Thyroid gland (tissue), 4 donors: ENCODE measurements at regions not wholly inside any gene's neighbourhood (a gene's known extent, or its start where the extent isn't known, plus 50 kb on each side); places are given as distances from the start of the nearest gene placed in this dataset.

Experiments used
- CTCF ChIP-seq, 6 experiments: fragments of 200-600 bp in 3 of 6; fragments of 450-650 bp in 3 of 6; sonication (generic) in 3 of 6; IDR thresholded peaks; one replicate each; pipeline ENCODE4 v1.5.1; 2016 to 2019; ENCODE audit warnings: antibody characterized with exemption in 6 of 6, mild to moderate bottlenecking in 2 of 6, inconsistent platforms in 1 of 6, moderate library complexity in 1 of 6
- POLR2A ChIP-seq, 2 donors: fragments of 450-650 bp; IDR thresholded peaks; one replicate each; pipeline ENCODE4 v1.6.1; 2017; ENCODE audit warnings: antibody characterized with exemption in 2 of 2, mild to moderate bottlenecking in 2 of 2, moderate library complexity in 1 of 2

GRCh38 chr12:74424778-74425177, 112.9 kb upstream of the ATXN7L3B start:
- TF ChIP-seq CTCF (IDR thresholded peaks at IDR 0.05) (no peak), POLR2A (IDR thresholded peaks at IDR 0.05) (no peak)
